OCI-LY7 (cell line): ENCODE measurements at regions not wholly inside any gene's neighbourhood (a gene's known extent, or its start where the extent isn't known, plus 50 kb on each side); places are given as distances from the start of the nearest gene placed in this dataset.

ENCODE experiments used
- BruUV-seq: library from RNA; stranded (reverse); fragments of 400-500 nt; replicated peaks from 2 replicates; lab custom pipeline; 2021; lab: Mats Ljungman, UMichigan
- CTCF ChIA-PET: fragments of 300-600 bp; sonication (Branson Sonifier 250); formaldehyde crosslinking; loops from one replicate; lab custom pipeline; 2022; ENCODE audit warnings: antibody characterized with exemption; ENCODE audit not compliant: unreplicated experiment; lab: Charles Lee
- POLR2A ChIA-PET: fragments of 300-600 bp; sonication (Branson Sonifier 250); formaldehyde crosslinking; loops from one replicate; lab custom pipeline; 2022; ENCODE audit warnings: antibody characterized with exemption; lab: Charles Lee
- DNase-seq: peaks from one replicate; pipeline ENCODE4 v3.0.0-alpha.2; 2015; ENCODE audit warnings: low spot score
- H2AFZ ChIP-seq: fragments of 200-600 bp; sonication (generic), shearing (Covaris generic); 2 replicates; pipeline ENCODE4 v1.6.1; 2014; ENCODE audit warnings: mild to moderate bottlenecking, antibody characterized with exemption, low read length, moderate library complexity
- H3K27ac ChIP-seq: fragments of 200-600 bp; sonication (generic); 2 replicates; pipeline ENCODE4 v1.5.1; 2014; ENCODE audit warnings: mixed run types, low read depth, mild to moderate bottlenecking, moderate library complexity, low read length, inconsistent platforms; ENCODE audit not compliant: poor library complexity, severe bottlenecking
- H3K36me3 ChIP-seq: fragments of 200-600 bp; sonication (generic); 2 replicates; pipeline ENCODE4 v1.6.1; 2014; ENCODE audit warnings: mild to moderate bottlenecking, antibody characterized with exemption, low read length, moderate library complexity, mixed read lengths; ENCODE audit not compliant: insufficient read depth
- H3K4me1 ChIP-seq: fragments of 200-600 bp; sonication (generic); 2 replicates; pipeline ENCODE4 v1.5.1; 2014; ENCODE audit warnings: mild to moderate bottlenecking, low read length; ENCODE audit not compliant: insufficient read depth, poor library complexity, severe bottlenecking
- H3K4me2 ChIP-seq: fragments of 200-600 bp; sonication (generic); 2 replicates; pipeline ENCODE4 v1.6.1; 2014; ENCODE audit warnings: mild to moderate bottlenecking, low read length
- H3K4me3 ChIP-seq: fragments of 200-600 bp; sonication (generic); 2 replicates; pipeline ENCODE4 v1.5.1; 2014; ENCODE audit warnings: mild to moderate bottlenecking, low read depth, low read length; ENCODE audit not compliant: poor library complexity, severe bottlenecking
- H3K79me2 ChIP-seq: fragments of 200-600 bp; sonication (generic); 2 replicates; pipeline ENCODE4 v1.6.1; 2016; ENCODE audit warnings: low read depth, mild to moderate bottlenecking, low read length, moderate library complexity, mixed read lengths; ENCODE audit not compliant: insufficient read depth
- H3K9me2 ChIP-seq: fragments of 200-600 bp; sonication (generic); 2 replicates; pipeline ENCODE4 v1.6.1; 2016; ENCODE audit warnings: mild to moderate bottlenecking, low read length, mixed read lengths; ENCODE audit not compliant: insufficient read depth
- H3K9me3 ChIP-seq: fragments of 200-600 bp; sonication (generic); 2 replicates; pipeline ENCODE4 v1.6.1; 2014; ENCODE audit warnings: mild to moderate bottlenecking, mixed run types, low read length, mixed read lengths
- H4K20me1 ChIP-seq: fragments of 200-600 bp; sonication (generic); 2 replicates; pipeline ENCODE4 v1.6.1; 2014; ENCODE audit warnings: mild to moderate bottlenecking, antibody characterized with exemption, low read length, moderate library complexity, mixed read lengths; ENCODE audit not compliant: insufficient read depth
- EZH2phosphoT487 ChIP-seq: fragments of 200-600 bp; sonication (generic); IDR thresholded peaks from 2 replicates; pipeline ENCODE4 v1.6.1; 2018; ENCODE audit warnings: low read depth, borderline replicate concordance, mild to moderate bottlenecking, mixed run types, antibody characterized with exemption, low read length, moderate library complexity, mixed read lengths
- intact Hi-C: fragments of 100-400 bp; cut with micrococcal nuclease; formaldehyde crosslinking; loops from one replicate; pipeline ENCODE4 v1.10.0; 2022; ENCODE audit not compliant: unreplicated experiment
- TF ChIP-seq, protein P1 (sequence below): fragments of 200-600 bp; sonication (generic); conservative IDR thresholded peaks from 2 replicates; pipeline ENCODE4 v1.5.1; 2014; ENCODE audit warnings: mild to moderate bottlenecking, antibody characterized with exemption, low read length, moderate library complexity, mixed read lengths

- TF ChIP-seq, protein P1, sequence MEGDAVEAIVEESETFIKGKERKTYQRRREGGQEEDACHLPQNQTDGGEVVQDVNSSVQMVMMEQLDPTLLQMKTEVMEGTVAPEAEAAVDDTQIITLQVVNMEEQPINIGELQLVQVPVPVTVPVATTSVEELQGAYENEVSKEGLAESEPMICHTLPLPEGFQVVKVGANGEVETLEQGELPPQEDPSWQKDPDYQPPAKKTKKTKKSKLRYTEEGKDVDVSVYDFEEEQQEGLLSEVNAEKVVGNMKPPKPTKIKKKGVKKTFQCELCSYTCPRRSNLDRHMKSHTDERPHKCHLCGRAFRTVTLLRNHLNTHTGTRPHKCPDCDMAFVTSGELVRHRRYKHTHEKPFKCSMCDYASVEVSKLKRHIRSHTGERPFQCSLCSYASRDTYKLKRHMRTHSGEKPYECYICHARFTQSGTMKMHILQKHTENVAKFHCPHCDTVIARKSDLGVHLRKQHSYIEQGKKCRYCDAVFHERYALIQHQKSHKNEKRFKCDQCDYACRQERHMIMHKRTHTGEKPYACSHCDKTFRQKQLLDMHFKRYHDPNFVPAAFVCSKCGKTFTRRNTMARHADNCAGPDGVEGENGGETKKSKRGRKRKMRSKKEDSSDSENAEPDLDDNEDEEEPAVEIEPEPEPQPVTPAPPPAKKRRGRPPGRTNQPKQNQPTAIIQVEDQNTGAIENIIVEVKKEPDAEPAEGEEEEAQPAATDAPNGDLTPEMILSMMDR = no peak
- no peak for TF ChIP-seq EZH2phosphoT487
- no peak for DNase-seq
- H3K4me1 ChIP-seq = no peaks in the 10 kb centered on the region
- intact Hi-C loops = no loop called here
- POLR2A ChIA-PET = no interaction called here
- no TSS peak for BruUV-seq
- no peak overlapping the region for H3K4me3 ChIP-seq
- H3K36me3 ChIP-seq = no peaks in the 10 kb centered on the region
- H2AFZ ChIP-seq = no peak overlapping the region
- CTCF ChIA-PET = no interaction called here
- no peaks in the 10 kb centered on the region for H3K79me2 ChIP-seq
- no peak overlapping the region for H3K27ac ChIP-seq
- H4K20me1 ChIP-seq = no peaks in the 10 kb centered on the region
- H3K9me3 ChIP-seq = no peaks in the 10 kb centered on the region
- no peak overlapping the region for H3K4me2 ChIP-seq
- no peaks in the 10 kb centered on the region for H3K9me2 ChIP-seq
Measured at GRCh38 chr9:28319981-28320380, 746.7 kb upstream of the C9orf72 start.

GRCh38 chr9:28320616-28321015 is 747.3 kb upstream of the C9orf72 start:
- intact Hi-C loops = no loop called here

DNA sequence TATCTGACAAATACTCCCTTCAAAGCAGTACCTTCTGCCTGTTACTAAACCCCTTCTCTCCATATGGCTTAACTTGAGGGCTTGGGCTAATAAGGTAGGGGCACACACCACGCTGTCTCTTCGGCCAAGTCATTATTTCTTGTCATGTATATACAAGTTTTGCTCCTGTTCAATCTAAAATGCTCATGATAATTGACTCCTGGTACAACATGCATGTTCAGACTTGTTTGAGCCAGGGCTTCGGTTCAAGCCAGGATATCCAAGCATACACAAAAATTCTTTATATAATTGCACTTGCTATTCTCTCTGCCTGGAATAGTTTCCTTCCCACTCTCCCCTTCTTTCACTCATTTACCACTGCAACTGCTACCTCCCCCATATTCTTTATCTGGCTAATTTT is 756.0 kb upstream of the C9orf72 start:
- POLR2A ChIA-PET = interaction anchor here (0.7 to 1.0 kb wide), 2 partner anchors 18 to 112 kb away, joined by 3 to 4 read pairs; no protein-coding TSS in a partner anchor
- H3K27ac ChIP-seq = no peak overlapping the region
- BruUV-seq = no TSS peak
- no peak overlapping the region for H3K4me2 ChIP-seq
- no peaks in the 10 kb centered on the region for H4K20me1 ChIP-seq
- no peaks in the 10 kb centered on the region for H3K79me2 ChIP-seq
- no peak for DNase-seq
- H3K9me2 ChIP-seq = no peaks in the 10 kb centered on the region
- H3K9me3 ChIP-seq = no peaks in the 10 kb centered on the region
- no peak overlapping the region for H3K4me3 ChIP-seq
- intact Hi-C loops = no loop called here
- H2AFZ ChIP-seq = no peak overlapping the region
- H3K4me1 ChIP-seq = no peaks in the 10 kb centered on the region
- CTCF ChIA-PET = no interaction called here
- no peak for TF ChIP-seq EZH2phosphoT487
- TF ChIP-seq, protein P1 = no peak
- no peaks in the 10 kb centered on the region for H3K36me3 ChIP-seq

More at GRCh38 chr9:28320616-28321015, 747.3 kb upstream of the C9orf72 start:
- H3K4me1 ChIP-seq = no peaks in the 10 kb centered on the region
- no peaks in the 10 kb centered on the region for H3K36me3 ChIP-seq
- POLR2A ChIA-PET = no interaction called here
- no peak overlapping the region for H3K4me2 ChIP-seq
- no peaks in the 10 kb centered on the region for H4K20me1 ChIP-seq
- CTCF ChIA-PET = no interaction called here
- H3K79me2 ChIP-seq = no peaks in the 10 kb centered on the region
- no peaks in the 10 kb centered on the region for H3K9me3 ChIP-seq
- H3K27ac ChIP-seq = no peak overlapping the region
- no TSS peak for BruUV-seq
- DNase-seq = no peak
- no peak overlapping the region for H3K4me3 ChIP-seq
- H2AFZ ChIP-seq = no peak overlapping the region
- TF ChIP-seq, protein P1 = no peak
- TF ChIP-seq EZH2phosphoT487 = no peak
- no peaks in the 10 kb centered on the region for H3K9me2 ChIP-seq
